H1 (cell line): ENCODE measurements at regions not wholly inside any gene's neighbourhood (a gene's known extent, or its start where the extent isn't known, plus 50 kb on each side); places are given as distances from the start of the nearest gene placed in this dataset.
A peak's percentile ranks its signal among the peaks of the same experiment; 100 is the strongest.

ENCODE experiments used
- CTCF ChIA-PET: fragments of 300-600 bp; sonication (Branson Sonifier 250); formaldehyde crosslinking; loops from one replicate; lab custom pipeline; 2021; ENCODE audit not compliant: partially characterized antibody; lab: Charles Lee
- POLR2A ChIA-PET: fragments of 300-600 bp; sonication (Branson Sonifier 250); formaldehyde crosslinking; loops from one replicate; lab custom pipeline; 2021; ENCODE audit warnings: inconsistent platforms; ENCODE audit not compliant: partially characterized antibody; lab: Charles Lee
- DNase-seq, 2 experiments: peaks; one replicate each; pipeline versions ENCODE4 v3.0.0 to v3.0.0-alpha.2; 2010 to 2022; ENCODE audit warnings: low spot score in 2 of 2, low read depth in 1 of 2, mixed read lengths in 1 of 2
- FAIRE-seq: peaks from 2 replicates; lab custom pipeline; 2011; peaks lifted over from hg19 to GRCh38; lab: Jason Lieb, UNC
- H2AFZ ChIP-seq: 2 replicates; pipeline ENCODE4 v1.8.1; 2012; ENCODE audit warnings: low read length, inconsistent platforms
- H2AK5ac ChIP-seq: 2 replicates; pipeline ENCODE4 v1.6.1; 2013; ENCODE audit warnings: low read depth, low read length
- H2BK120ac ChIP-seq: replicated peaks from 2 replicates; pipeline ENCODE3; 2013; ENCODE audit warnings: low read depth, low read length, inconsistent platforms
- H2BK12ac ChIP-seq: 2 replicates; pipeline ENCODE4 v1.6.1; 2013; ENCODE audit warnings: low read depth, low read length
- H2BK15ac ChIP-seq: 2 replicates; pipeline ENCODE4 v1.6.1; 2013; ENCODE audit warnings: low read length
- H2BK20ac ChIP-seq: 2 replicates; pipeline ENCODE4 v1.6.1; 2013; ENCODE audit warnings: low read length
- H2BK5ac ChIP-seq: 2 replicates; pipeline ENCODE4 v1.6.1; 2013; ENCODE audit warnings: low read depth, low read length
- H3K14ac ChIP-seq: 2 replicates; pipeline ENCODE4 v1.6.1; 2013; ENCODE audit warnings: inconsistent platforms; ENCODE audit not compliant: insufficient read length
- H3K18ac ChIP-seq: 2 replicates; pipeline ENCODE4 v1.6.1; 2013; ENCODE audit warnings: low read length; ENCODE audit errors: extremely low read depth
- H3K23ac ChIP-seq: 2 replicates; pipeline ENCODE4 v1.6.1; 2013; ENCODE audit warnings: inconsistent platforms; ENCODE audit not compliant: insufficient read length
- H3K23me2 ChIP-seq: 2 replicates; pipeline ENCODE4 v1.6.1; 2013; ENCODE audit warnings: low read depth, low read length
- H3K27ac ChIP-seq: 2 replicates; pipeline ENCODE4 v1.6.1; 2011; ENCODE audit warnings: low read depth, low read length, inconsistent platforms
- H3K27me3 ChIP-seq, 4 experiments: replicated peaks in 1 of 4; 1 replicate in 1 of 4; 2 replicates in 3 of 4; pipeline versions ENCODE4 v1.6.1 to v1.8.1; 2011 to 2013; ENCODE audit warnings: low read length in 3 of 4, mild to moderate bottlenecking in 3 of 4, inconsistent platforms in 2 of 4, mixed read lengths in 2 of 4, moderate library complexity in 1 of 4; ENCODE audit not compliant: control insufficient read depth in 3 of 4, insufficient read depth in 3 of 4; ENCODE audit errors: extremely low read depth in 1 of 4
- H3K36me3 ChIP-seq, 4 experiments: 2 replicates each; pipeline versions ENCODE4 v1.6.1 to v1.8.1; 2011 to 2013; ENCODE audit warnings: mild to moderate bottlenecking in 4 of 4, low read length in 3 of 4, moderate library complexity in 2 of 4, control low read depth in 1 of 4, inconsistent platforms in 1 of 4; ENCODE audit not compliant: insufficient read depth in 4 of 4, control insufficient read depth in 2 of 4
- H3K4ac ChIP-seq: replicated peaks from 2 replicates; pipeline ENCODE3; 2013; ENCODE audit warnings: low read length, low read depth, mixed read lengths, inconsistent platforms; ENCODE audit not compliant: insufficient read length
- H3K4me1 ChIP-seq, 4 experiments: replicated peaks in 1 of 4; 1 replicate in 1 of 4; 2 replicates in 3 of 4; pipeline versions ENCODE4 v1.6.1 to v1.8.1; 2011 to 2013; ENCODE audit warnings: low read length in 3 of 4, inconsistent platforms in 2 of 4, mixed read lengths in 1 of 4; ENCODE audit not compliant: insufficient read depth in 4 of 4, control insufficient read depth in 3 of 4
- H3K4me2 ChIP-seq, 2 experiments: 2 replicates each; pipeline versions ENCODE4 v1.6.1 to v1.8.1; 2011 to 2013; ENCODE audit warnings: low read depth in 2 of 2, low read length in 2 of 2, control low read depth in 1 of 2, inconsistent platforms in 1 of 2, mild to moderate bottlenecking in 1 of 2; ENCODE audit not compliant: insufficient read depth in 1 of 2
- H3K4me3 ChIP-seq, 4 experiments: fragments of 200-600, 300-600 bp in 1 of 4; sonication (generic), shearing (Covaris generic), sonication (Bioruptor Twin) in 1 of 4; 2 replicates each; pipeline versions ENCODE4 v1.5.1 to v1.8.1; 2011 to 2016; ENCODE audit warnings: low read length in 4 of 4, low read depth in 3 of 4, control low read depth in 2 of 4, inconsistent platforms in 2 of 4, mild to moderate bottlenecking in 2 of 4, mixed read lengths in 1 of 4, moderate library complexity in 1 of 4; ENCODE audit not compliant: insufficient read depth in 2 of 4; ENCODE audit errors: extremely low read depth in 1 of 4
- H3K56ac ChIP-seq: replicated peaks from 2 replicates; pipeline ENCODE3; 2013; ENCODE audit warnings: low read depth, mild to moderate bottlenecking, mixed read lengths, low read length, inconsistent platforms; ENCODE audit not compliant: insufficient read length
- H3K79me1 ChIP-seq: 2 replicates; pipeline ENCODE4 v1.6.1; 2013; ENCODE audit warnings: low read depth, low read length, control low read depth
- H3K79me2 ChIP-seq, 2 experiments: 2 replicates each; pipeline versions ENCODE4 v1.6.1 to v1.8.1; 2012 to 2013; ENCODE audit warnings: low read length in 2 of 2, mild to moderate bottlenecking in 2 of 2, inconsistent platforms in 1 of 2; ENCODE audit not compliant: insufficient read depth in 2 of 2, control insufficient read depth in 1 of 2
- H3K9ac ChIP-seq, 4 experiments: replicated peaks in 1 of 4; 1 replicate in 1 of 4; 2 replicates in 3 of 4; pipeline versions ENCODE4 v1.6.1 to v1.8.1; 2011 to 2013; ENCODE audit warnings: low read depth in 3 of 4, low read length in 3 of 4, control low read depth in 2 of 4, mild to moderate bottlenecking in 2 of 4, moderate library complexity in 2 of 4, inconsistent platforms in 1 of 4; ENCODE audit errors: extremely low read depth in 1 of 4
- H3K9me3 ChIP-seq, 2 experiments: 2 replicates each; pipeline versions ENCODE4 v1.6.1 to v1.8.1; 2012 to 2013; ENCODE audit warnings: mild to moderate bottlenecking in 2 of 2, moderate library complexity in 2 of 2, control low read depth in 1 of 2, inconsistent platforms in 1 of 2, low read depth in 1 of 2, low read length in 1 of 2, mixed read lengths in 1 of 2; ENCODE audit not compliant: insufficient read depth in 2 of 2
- H4K20me1 ChIP-seq, 2 experiments: replicated peaks in 1 of 2; 2 replicates each; pipeline versions ENCODE3 to v1.8.1; 2011 to 2013; ENCODE audit warnings: inconsistent platforms in 2 of 2, low read length in 2 of 2, mild to moderate bottlenecking in 1 of 2; ENCODE audit not compliant: insufficient read depth in 2 of 2, control insufficient read depth in 1 of 2
- H4K5ac ChIP-seq: 2 replicates; pipeline ENCODE4 v1.6.1; 2013; ENCODE audit warnings: low read length, low read depth, mixed read lengths, inconsistent platforms; ENCODE audit not compliant: insufficient read length
- H4K8ac ChIP-seq: 2 replicates; pipeline ENCODE4 v1.8.0; 2013; ENCODE audit warnings: mild to moderate bottlenecking, moderate library complexity, low read length, inconsistent platforms; ENCODE audit not compliant: insufficient read depth; ENCODE audit errors: extremely low read depth
- H4K91ac ChIP-seq: replicated peaks from 2 replicates; pipeline ENCODE3; 2013; ENCODE audit warnings: low read length, mixed read lengths, inconsistent platforms; ENCODE audit not compliant: insufficient read length
- BCL11A ChIP-seq, 2 experiments: IDR thresholded peaks; one replicate each; pipeline ENCODE4 v1.6.1; 2011; ENCODE audit warnings: low read depth in 2 of 2, low read length in 2 of 2, mild to moderate bottlenecking in 2 of 2
- CEBPB ChIP-seq: IDR thresholded peaks from 2 replicates; pipeline ENCODE4 v1.6.1; 2012; ENCODE audit warnings: low read depth, low read length
- CHD1 ChIP-seq: IDR thresholded peaks from 2 replicates; pipeline ENCODE4 v1.6.1; 2012; ENCODE audit warnings: low read depth, low read length, improper control_type of control experiment
- EZH2 ChIP-seq: fragments of 200-600 bp; sonication (generic); IDR thresholded peaks from 2 replicates; pipeline ENCODE4 v1.7.1; 2012; ENCODE audit warnings: low read depth, mild to moderate bottlenecking, moderate library complexity, low read length, inconsistent platforms; ENCODE audit not compliant: severe bottlenecking
- HDAC2 ChIP-seq, 2 experiments: fragments of 300-600 bp in 1 of 2; sonication (generic) in 1 of 2; IDR thresholded peaks; 2 replicates each; pipeline ENCODE4 v1.6.1; 2011 to 2012; ENCODE audit warnings: low read depth in 2 of 2, low read length in 2 of 2, mild to moderate bottlenecking in 2 of 2, moderate library complexity in 2 of 2, borderline replicate concordance in 1 of 2, inconsistent platforms in 1 of 2
- KDM4A ChIP-seq: IDR thresholded peaks from one replicate; pipeline ENCODE4 v1.7.1; 2012; ENCODE audit warnings: low read depth, mild to moderate bottlenecking, moderate library complexity, low read length, inconsistent platforms; ENCODE audit not compliant: severe bottlenecking
- NRF1 ChIP-seq: IDR thresholded peaks from 2 replicates; pipeline ENCODE4 v1.6.1; 2011; ENCODE audit warnings: mild to moderate bottlenecking, low read depth, low read length, improper control_type of control experiment
- POLR2A ChIP-seq, 2 experiments: IDR thresholded peaks; 1 replicate in 1 of 2; 2 replicates in 1 of 2; pipeline ENCODE4 v1.6.1; 2011; ENCODE audit warnings: low read depth in 2 of 2, low read length in 2 of 2, mild to moderate bottlenecking in 2 of 2; ENCODE audit errors: control extremely low read depth in 1 of 2
- RAD21 ChIP-seq, 2 experiments: IDR thresholded peaks in 1 of 2; conservative IDR thresholded peaks in 1 of 2; 2 replicates each; pipeline ENCODE4 v1.6.1; 2011; ENCODE audit warnings: low read depth in 2 of 2, low read length in 2 of 2, improper control_type of control experiment in 1 of 2, inconsistent platforms in 1 of 2, mild to moderate bottlenecking in 1 of 2, moderate library complexity in 1 of 2
- SIRT6 ChIP-seq: IDR thresholded peaks from one replicate; pipeline ENCODE4 v1.7.1; 2012; ENCODE audit warnings: low read length, inconsistent platforms
- SP2 ChIP-seq: IDR thresholded peaks from 2 replicates; pipeline ENCODE4 v1.6.1; 2012; ENCODE audit warnings: mild to moderate bottlenecking, low read length, inconsistent platforms
- SP4 ChIP-seq: IDR thresholded peaks from 2 replicates; pipeline ENCODE4 v1.6.1; 2012; ENCODE audit warnings: low read length, inconsistent platforms
- TAF1 ChIP-seq: IDR thresholded peaks from 2 replicates; pipeline ENCODE4 v1.6.1; 2011; ENCODE audit warnings: mild to moderate bottlenecking, low read depth, low read length
- TAF7 ChIP-seq: optimal IDR thresholded peaks from 2 replicates; pipeline ENCODE3; 2011; ENCODE audit warnings: low read depth, mild to moderate bottlenecking, inconsistent platforms, low read length, moderate library complexity, borderline replicate concordance
- YY1 ChIP-seq: IDR thresholded peaks from 2 replicates; pipeline ENCODE4 v1.6.1; 2011; ENCODE audit warnings: low read depth, mild to moderate bottlenecking, low read length
- ZNF274 ChIP-seq: IDR thresholded peaks from 2 replicates; pipeline ENCODE4 v1.7.0; 2012; ENCODE audit warnings: low read length, borderline replicate concordance; ENCODE audit errors: extremely low read depth
- WGBS, 2 experiments: shearing (Covaris generic) in 1 of 2; methylation state at CpG; one replicate each; pipeline versions ENCODE4 v1.1.6 to v1.1.7; 2013 to 2015; ENCODE audit warnings: low lambda C conversion rate in 2 of 2, mixed read lengths in 2 of 2, inconsistent platforms in 1 of 2, low coverage in 1 of 2, missing lambda C conversion rate in 1 of 2; ENCODE audit not compliant: insufficient replicate concordance in 2 of 2, insufficient coverage in 1 of 2, insufficient read length in 1 of 2; ENCODE audit errors: extremely low coverage in 1 of 2, missing lambda C conversion rate in 1 of 2; 5-methylcytosine and 5-hydroxymethylcytosine counted together

- CTCF ChIA-PET, result interaction anchor here (1.1 to 1.3 kb wide), 4 partner anchors 10 to 112 kb away, joined by 3 to 4 read pairs (median 4); no protein-coding TSS in a partner anchor
- H3K4me2 ChIP-seq, result no peak overlapping the region
- H3K4me3 ChIP-seq, result no peak overlapping the region
- no peaks in the 10 kb centered on the region for H3K9me3 ChIP-seq
- H3K79me2 ChIP-seq, result no peaks in the 10 kb centered on the region
- H4K20me1 ChIP-seq, result no peaks in the 10 kb centered on the region
- no peak overlapping the region for H3K27ac ChIP-seq
- no peak overlapping the region for H3K18ac ChIP-seq
- FAIRE-seq (no peak), DNase-seq (no peak)
- H2BK120ac ChIP-seq, result no peak overlapping the region
- no peak overlapping the region for H3K9ac ChIP-seq
- no peak overlapping the region for H2BK12ac ChIP-seq
- H3K56ac ChIP-seq, result no peak overlapping the region
- TF ChIP-seq TAF1 (no peak), EZH2 (no peak), CEBPB (no peak), BCL11A (IDR thresholded peaks at IDR 0.05; ENCODE audit: low read depth in 2 of 2, low read length in 2 of 2) (no peak), SP2 (no peak), HDAC2 (IDR thresholded peaks at IDR 0.05; ENCODE audit: borderline replicate concordance in 1 of 2, low read depth in 2 of 2, low read length in 2 of 2) (no peak), RAD21 (IDR thresholded peaks at IDR 0.05 in 1 of 2, conservative IDR thresholded peaks at IDR 0.05 in 1 of 2; ENCODE audit: low read depth in 2 of 2, low read length in 2 of 2) (no peak), SIRT6 (no peak), YY1 (no peak), TAF7 (no peak), SP4 (no peak), CHD1 (no peak), KDM4A (no peak), NRF1 (no peak), POLR2A (IDR thresholded peaks at IDR 0.05; ENCODE audit: control extremely low read depth in 1 of 2, low read depth in 2 of 2, low read length in 2 of 2) (no peak), ZNF274 (no peak)
- no peak overlapping the region for H3K23ac ChIP-seq
- 85% methylated on average over 7 of the region's 8 CpGs; no CpG with 5 or more reads in 1 of the 2 experiments for WGBS, 2 experiments
- H4K8ac ChIP-seq, result peak overlapping the region; percentile 85; the same call in 1 of the 2 replicates
- H4K5ac ChIP-seq, result no peak overlapping the region
- H3K4me1 ChIP-seq, result no peaks in the 10 kb centered on the region; a peak in 1 of 7 replicates
- no peak overlapping the region for H2AK5ac ChIP-seq
- H3K4ac ChIP-seq, result no peak overlapping the region
- H2AFZ ChIP-seq, result no peak overlapping the region
- H3K79me1 ChIP-seq, result no peaks in the 10 kb centered on the region
- no peak overlapping the region for H2BK15ac ChIP-seq
- no peak overlapping the region for H2BK5ac ChIP-seq
- H3K14ac ChIP-seq, result no peak overlapping the region
- H3K27me3 ChIP-seq, result no peaks in the 10 kb centered on the region
- peaks cover 2% of the 10 kb centered on the region; the same call in 1 of the 2 replicates for H3K23me2 ChIP-seq
- H3K36me3 ChIP-seq, result no peaks in the 10 kb centered on the region
- H2BK20ac ChIP-seq, result no peak overlapping the region
- H4K91ac ChIP-seq, result no peak overlapping the region
- POLR2A ChIA-PET, result interaction anchor here (0.8 kb wide), 1 partner anchor 8 kb away, joined by 3 read pairs; no protein-coding TSS in a partner anchor
These were observed 67.5 kb downstream of the UNCX start for GRCh38 chr7:1300206-1300605.
